HepG2 (cell line): ENCODE measurements at regions not wholly inside any gene's neighbourhood (a gene's known extent, or its start where the extent isn't known, plus 50 kb on each side); places are given as distances from the start of the nearest gene placed in this dataset.

ENCODE experiments used
- ATAC-seq: fragments of 200-7000 bp; cut with Tn5 transposase; 3 replicates; pipeline ENCODE4 v1.9.1; 2020; ENCODE audit warnings: mild to moderate bottlenecking, moderate library complexity
- BruUV-seq: library from RNA; stranded (reverse); fragments of 400-500 nt; replicated peaks from 2 replicates; lab custom pipeline; 2021; lab: Mats Ljungman, UMichigan
- CTCF ChIA-PET: fragments of 300-600 bp; formaldehyde crosslinking; extraction: SDS; loops from one replicate; lab custom pipeline; 2021; ENCODE audit warnings: low total read pairs, inconsistent platforms, low intra/inter-chr PET ratio; lab: Yijun Ruan, JAX
- POLR2A ChIA-PET: fragments of 350-600 bp; sonication (Branson Sonifier 250); formaldehyde crosslinking; loops from one replicate; lab custom pipeline; 2020; ENCODE audit warnings: antibody characterized with exemption, inconsistent platforms; lab: Yijun Ruan, JAX
- DNase-seq: peaks from one replicate; pipeline ENCODE4 v3.0.0-alpha.2; 2015; ENCODE audit warnings: low spot score
- FAIRE-seq: peaks from 3 replicates; lab custom pipeline; 2011; peaks lifted over from hg19 to GRCh38; lab: Jason Lieb, UNC
- H2AFZ ChIP-seq: one replicate; pipeline ENCODE4 v1.6.1; 2011; ENCODE audit warnings: low read length, inconsistent platforms
- H3K27ac ChIP-seq: fragments of 300-600 bp; 3 replicates; pipeline ENCODE4 v1.8.0; 2011; ENCODE audit warnings: mixed run types, mild to moderate bottlenecking, mixed read lengths, low read length, inconsistent platforms; ENCODE audit not compliant: insufficient read depth; ENCODE audit errors: extremely low read length
- H3K27me3 ChIP-seq, 2 experiments: fragments of 200-600 bp in 1 of 2; 2 replicates in 1 of 2; 3 replicates in 1 of 2; pipeline versions ENCODE4 v1.6.0 to v1.8.0; 2011; ENCODE audit warnings: low read length in 2 of 2, mild to moderate bottlenecking in 2 of 2, moderate library complexity in 2 of 2, inconsistent platforms in 1 of 2; ENCODE audit not compliant: insufficient read depth in 2 of 2, control insufficient read depth in 1 of 2
- H3K36me3 ChIP-seq, 2 experiments: fragments of 200-600 bp in 1 of 2; replicated peaks in 1 of 2; 2 replicates in 1 of 2; 3 replicates in 1 of 2; pipeline versions ENCODE4 v1.5.1 to v1.8.0; 2011; ENCODE audit warnings: low read length in 2 of 2, inconsistent platforms in 1 of 2; ENCODE audit not compliant: insufficient read depth in 2 of 2, control insufficient read depth in 1 of 2
- H3K4me1 ChIP-seq: 2 replicates; pipeline ENCODE4 v1.5.1; 2012; ENCODE audit warnings: low read length, inconsistent platforms; ENCODE audit not compliant: insufficient read depth
- H3K4me2 ChIP-seq: 2 replicates; pipeline ENCODE4 v1.6.0; 2011; ENCODE audit warnings: low read depth, low read length, inconsistent platforms
- H3K4me3 ChIP-seq, 3 experiments: fragments of 200-600 bp in 1 of 3; sonication (generic), shearing (Covaris generic) in 1 of 3; replicated peaks in 1 of 3; 2 replicates each; pipeline ENCODE4 v1.5.1; 2011 to 2016; ENCODE audit warnings: low read length in 3 of 3, inconsistent platforms in 2 of 3, low read depth in 2 of 3, mild to moderate bottlenecking in 2 of 3, control low read depth in 1 of 3, mixed read lengths in 1 of 3; ENCODE audit not compliant: insufficient read depth in 1 of 3
- H3K79me2 ChIP-seq: one replicate; pipeline ENCODE4 v1.6.1; 2011; ENCODE audit warnings: low read length, inconsistent platforms; ENCODE audit not compliant: insufficient read depth
- H3K9ac ChIP-seq: 2 replicates; pipeline ENCODE4 v1.6.0; 2011; ENCODE audit warnings: mild to moderate bottlenecking, low read depth, low read length, inconsistent platforms; ENCODE audit not compliant: insufficient read depth
- H3K9me3 ChIP-seq: 2 replicates; pipeline ENCODE4 v1.5.1; 2012; ENCODE audit warnings: mild to moderate bottlenecking, low read length
- H4K20me1 ChIP-seq: 2 replicates; pipeline ENCODE4 v1.6.0; 2011; ENCODE audit warnings: inconsistent platforms, mild to moderate bottlenecking, low read length, moderate library complexity; ENCODE audit not compliant: insufficient read depth
- CBX5 ChIP-seq: sonication (generic); formaldehyde crosslinking; IDR thresholded peaks from 2 replicates; pipeline ENCODE4 v1.4.0; 2020; ENCODE audit warnings: missing genetic modification reagents, borderline replicate concordance
- HNRNPLL ChIP-seq: fragments of 200-400 bp; formaldehyde crosslinking; IDR thresholded peaks from 2 replicates; pipeline ENCODE4 v1.6.1; 2017; ENCODE audit warnings: mild to moderate bottlenecking, low read depth, low read length; ENCODE audit not compliant: poor library complexity, severe bottlenecking
- MLXIP ChIP-seq: sonication (generic); formaldehyde crosslinking; IDR thresholded peaks from 2 replicates; pipeline ENCODE4 v1.9.0; 2021; ENCODE audit warnings: missing genetic modification reagents, borderline replicate concordance
- ZBTB4 ChIP-seq: sonication (generic); formaldehyde crosslinking; IDR thresholded peaks from 2 replicates; pipeline ENCODE4 v1.4.0; 2020; ENCODE audit warnings: missing genetic modification reagents, mild to moderate bottlenecking, borderline replicate concordance
- in situ Hi-C: cut with HindIII; loops from 2 replicates; pipeline ENCODE4 v1.10.0; 2017; ENCODE audit warnings: low pct_unique_long_range_greater_than_20kb; ENCODE audit not compliant: extremely low pct_ligation_motif_present
- intact Hi-C: fragments of 100-400 bp; cut with micrococcal nuclease; formaldehyde crosslinking; loops from one replicate; pipeline ENCODE4 v1.10.0; 2022; ENCODE audit not compliant: unreplicated experiment

- TF ChIP-seq ZBTB4 = no peak
- TF ChIP-seq CBX5 (CRISPR knock-in tag) = no peak
- no peak for TF ChIP-seq HNRNPLL
- no peak for TF ChIP-seq MLXIP (CRISPR knock-in tag)
- no peak overlapping the region for H3K27ac ChIP-seq
- CTCF ChIA-PET = no interaction called here
- BruUV-seq = no TSS peak
- H3K4me2 ChIP-seq = no peak overlapping the region
- FAIRE-seq = no peak
- H4K20me1 ChIP-seq = no peaks in the 10 kb centered on the region
- intact Hi-C loops = no loop called here
- POLR2A ChIA-PET = no interaction called here
- H3K9me3 ChIP-seq = no peaks in the 10 kb centered on the region
- H3K4me3 ChIP-seq = no peak overlapping the region
- in situ Hi-C loops = no loop called here
- no peak overlapping the region for H3K9ac ChIP-seq
- H2AFZ ChIP-seq = no peak overlapping the region
- H3K79me2 ChIP-seq = no peaks in the 10 kb centered on the region
- H3K4me1 ChIP-seq = no peaks in the 10 kb centered on the region
- no peak for ATAC-seq
- no peaks in the 10 kb centered on the region for H3K36me3 ChIP-seq
- H3K27me3 ChIP-seq = no peaks in the 10 kb centered on the region
- DNase-seq = no peak
These were observed 151.8 kb downstream of the LHFPL1 start for GRCh38 chrX:112527903-112528302.
